Fibroblast of skin of right biceps (primary cell): ENCODE measurements at regions not wholly inside any gene's neighbourhood (a gene's known extent, or its start where the extent isn't known, plus 50 kb on each side); places are given as distances from the start of the nearest gene placed in this dataset.

Experiments
- DNase-seq: peaks from one replicate; pipeline ENCODE4 v3.0.0-alpha.2; 2013

GRCh38 chr13:29713839-29714238, 118.4 kb upstream of the SLC7A1 start:
- peak; percentile 15 for DNase-seq

GRCh38 chr13:29711776-29712175, 116.3 kb upstream of the SLC7A1 start:
- no peak for DNase-seq

GRCh38 chr13:29710511-29710910, 115.0 kb upstream of the SLC7A1 start:
- no peak for DNase-seq

GRCh38 chr13:29709407-29710069, 114.0 kb upstream of the SLC7A1 start:
- no peak for DNase-seq

GRCh38 chr13:29707876-29708543, 112.5 kb upstream of the SLC7A1 start:
- peak; percentile 61 for DNase-seq

- no peak for DNase-seq
Measured at GRCh38 chr13:29706923-29707322, 111.4 kb upstream of the SLC7A1 start.

GRCh38 chr13:29704648-29705047, 109.2 kb upstream of the SLC7A1 start:
- DNase-seq, result peak; percentile 12

GRCh38 chr13:29703421-29703820, 107.9 kb upstream of the SLC7A1 start:
- DNase-seq, result no peak

GRCh38 chr13:29702912-29703351, 107.4 kb upstream of the SLC7A1 start:
- peak; percentile 87 for DNase-seq

GRCh38 chr13:29698106-29698505, 102.6 kb upstream of the SLC7A1 start:
- DNase-seq, result no peak

GRCh38 chr13:29696606-29697005, 101.1 kb upstream of the SLC7A1 start:
- DNase-seq, result no peak

GRCh38 chr13:29693275-29693945, 97.9 kb upstream of the SLC7A1 start:
- DNase-seq, result no peak

- no peak for DNase-seq
Measured at GRCh38 chr13:29689548-29689947, 94.1 kb upstream of the SLC7A1 start.

GRCh38 chr13:29688193-29688592, 92.7 kb upstream of the SLC7A1 start:
- DNase-seq, result no peak

GRCh38 chr13:29684441-29684840, 89.0 kb upstream of the SLC7A1 start:
- DNase-seq, result peak; percentile 56

- DNase-seq, result no peak
Measured at GRCh38 chr13:29683041-29683440, 87.6 kb upstream of the SLC7A1 start.

- peak; percentile 20 for DNase-seq
Measured at GRCh38 chr13:29681864-29682263, 86.4 kb upstream of the SLC7A1 start.

- DNase-seq, result no peak
Measured at GRCh38 chr13:29679396-29680053, 84.0 kb upstream of the SLC7A1 start.

- DNase-seq, result no peak
Measured at GRCh38 chr13:29677627-29678026, 82.1 kb upstream of the SLC7A1 start.

- peak; percentile 60 for DNase-seq
Measured at GRCh38 chr13:29676941-29677452, 81.5 kb upstream of the SLC7A1 start.

GRCh38 chr13:29676535-29676934, 81.0 kb upstream of the SLC7A1 start:
- DNase-seq, result peak; percentile 71

- DNase-seq, result peak; percentile 69
Measured at GRCh38 chr13:29674532-29674931, 79.0 kb upstream of the SLC7A1 start.

- no peak for DNase-seq
Measured at GRCh38 chr13:29664591-29664990, 69.1 kb upstream of the SLC7A1 start.
